Neural progenitor cell (in vitro differentiated cells): ENCODE measurements at regions not wholly inside any gene's neighbourhood (a gene's known extent, or its start where the extent isn't known, plus 50 kb on each side); places are given as distances from the start of the nearest gene placed in this dataset.

Source experiments
- EZH2 ChIP-seq: fragments of 200-600 bp; sonication (generic); IDR thresholded peaks from 2 replicates; pipeline ENCODE4 v1.6.1; 2017; ENCODE audit warnings: antibody characterized with exemption, mild to moderate bottlenecking, moderate library complexity
- TF ChIP-seq, protein P1 (sequence below): fragments of 200-600 bp; sonication (generic); IDR thresholded peaks from 2 replicates; pipeline ENCODE4 v1.5.1; 2017; ENCODE audit warnings: antibody characterized with exemption, mild to moderate bottlenecking

DNA sequence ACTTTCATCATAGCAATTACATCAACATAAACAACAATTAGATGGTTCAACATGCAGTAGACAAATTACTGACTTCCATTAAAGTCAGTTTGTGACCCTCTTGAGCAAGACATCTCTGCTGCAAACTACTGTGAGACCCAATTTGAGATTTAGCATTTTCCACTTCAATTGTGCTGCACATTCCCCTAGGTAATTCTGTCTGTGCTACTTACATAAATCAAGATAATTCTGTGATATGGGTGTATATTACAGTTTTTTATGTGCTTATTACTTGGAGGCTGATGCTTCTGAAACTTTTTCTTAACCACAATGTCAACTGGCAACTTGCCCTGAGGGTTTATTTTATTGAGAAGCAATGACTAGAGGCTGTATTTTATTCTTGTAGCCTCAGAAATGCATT lies 1714.4 kb downstream of the OLFM4 start:
- no peak for TF ChIP-seq EZH2
- TF ChIP-seq, protein P1, sequence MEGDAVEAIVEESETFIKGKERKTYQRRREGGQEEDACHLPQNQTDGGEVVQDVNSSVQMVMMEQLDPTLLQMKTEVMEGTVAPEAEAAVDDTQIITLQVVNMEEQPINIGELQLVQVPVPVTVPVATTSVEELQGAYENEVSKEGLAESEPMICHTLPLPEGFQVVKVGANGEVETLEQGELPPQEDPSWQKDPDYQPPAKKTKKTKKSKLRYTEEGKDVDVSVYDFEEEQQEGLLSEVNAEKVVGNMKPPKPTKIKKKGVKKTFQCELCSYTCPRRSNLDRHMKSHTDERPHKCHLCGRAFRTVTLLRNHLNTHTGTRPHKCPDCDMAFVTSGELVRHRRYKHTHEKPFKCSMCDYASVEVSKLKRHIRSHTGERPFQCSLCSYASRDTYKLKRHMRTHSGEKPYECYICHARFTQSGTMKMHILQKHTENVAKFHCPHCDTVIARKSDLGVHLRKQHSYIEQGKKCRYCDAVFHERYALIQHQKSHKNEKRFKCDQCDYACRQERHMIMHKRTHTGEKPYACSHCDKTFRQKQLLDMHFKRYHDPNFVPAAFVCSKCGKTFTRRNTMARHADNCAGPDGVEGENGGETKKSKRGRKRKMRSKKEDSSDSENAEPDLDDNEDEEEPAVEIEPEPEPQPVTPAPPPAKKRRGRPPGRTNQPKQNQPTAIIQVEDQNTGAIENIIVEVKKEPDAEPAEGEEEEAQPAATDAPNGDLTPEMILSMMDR = no peak
